Activated T-cell treated with anti-CD3 and anti-CD28 coated beads for 24 hours (primary cell): ENCODE measurements at regions not wholly inside any gene's neighbourhood (a gene's known extent, or its start where the extent isn't known, plus 50 kb on each side); places are given as distances from the start of the nearest gene placed in this dataset.
"Not testable (repeated sequence)": the region's sequence is repeated elsewhere in the genome, so short reads cannot be mapped to it uniquely, and the experiment has no call there.

Experiments used
- DNase-seq: peaks from one replicate; pipeline ENCODE4 v3.0.0-alpha.2; 2020; ENCODE audit warnings: low read depth

GRCh38 chr15:20346082-20346805 lies 195.4 kb downstream of the GOLGA6L6 start:
- no peak for DNase-seq

- no peak for DNase-seq
Measured at GRCh38 chr15:20345401-20345958, 196.1 kb downstream of the GOLGA6L6 start.

DNA sequence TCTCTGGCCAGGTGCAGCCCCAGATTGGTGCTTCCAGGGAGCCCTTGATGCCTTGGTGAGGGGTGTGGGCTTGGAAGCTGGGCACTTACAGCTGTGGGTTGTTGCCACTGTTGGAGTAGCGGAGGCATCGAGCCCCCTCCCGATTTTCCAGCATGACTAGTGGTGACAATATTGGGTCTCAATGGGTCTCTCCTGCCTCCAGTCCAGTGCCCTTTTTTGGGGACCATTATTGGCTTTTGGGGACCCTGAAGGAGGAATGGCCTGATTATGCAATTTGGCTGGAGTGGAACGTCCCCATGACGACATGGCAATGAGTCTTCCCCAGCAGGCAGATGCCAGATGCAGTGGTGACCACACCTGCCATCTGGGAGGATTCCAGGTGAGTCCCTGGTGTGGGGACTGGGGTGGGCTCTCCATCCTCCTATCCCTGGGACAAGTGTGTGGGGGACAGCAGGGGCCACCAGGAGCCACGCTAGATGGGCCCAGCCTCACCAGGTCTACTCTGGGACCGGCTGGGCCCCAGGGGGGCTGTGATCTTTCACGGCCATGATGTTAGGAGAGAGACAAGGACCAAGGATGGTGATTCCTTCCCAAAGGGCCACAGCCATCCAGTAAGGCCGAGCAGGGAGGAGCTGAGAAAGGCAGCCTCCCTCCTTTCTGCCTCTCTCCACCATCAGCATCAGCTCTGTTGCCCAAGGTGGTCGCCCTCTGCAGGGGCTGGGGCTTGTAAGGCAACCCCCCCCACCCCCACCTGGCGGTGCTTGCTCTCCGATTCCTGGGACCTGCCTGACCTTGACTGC lies 196.8 kb downstream of the GOLGA6L6 start:
- DNase-seq = no peak

- not testable (repeated sequence) for DNase-seq
Measured at GRCh38 chr15:20343395-20344211, 198.0 kb downstream of the GOLGA6L6 start.

- DNase-seq = not testable (repeated sequence)
Measured at GRCh38 chr15:20342601-20343394, 198.8 kb downstream of the GOLGA6L6 start.

- no peak for DNase-seq
Measured at GRCh38 chr15:20341901-20342600, 199.5 kb downstream of the GOLGA6L6 start.

GRCh38 chr15:20340931-20341661 lies 200.5 kb downstream of the GOLGA6L6 start:
- no peak for DNase-seq

DNA sequence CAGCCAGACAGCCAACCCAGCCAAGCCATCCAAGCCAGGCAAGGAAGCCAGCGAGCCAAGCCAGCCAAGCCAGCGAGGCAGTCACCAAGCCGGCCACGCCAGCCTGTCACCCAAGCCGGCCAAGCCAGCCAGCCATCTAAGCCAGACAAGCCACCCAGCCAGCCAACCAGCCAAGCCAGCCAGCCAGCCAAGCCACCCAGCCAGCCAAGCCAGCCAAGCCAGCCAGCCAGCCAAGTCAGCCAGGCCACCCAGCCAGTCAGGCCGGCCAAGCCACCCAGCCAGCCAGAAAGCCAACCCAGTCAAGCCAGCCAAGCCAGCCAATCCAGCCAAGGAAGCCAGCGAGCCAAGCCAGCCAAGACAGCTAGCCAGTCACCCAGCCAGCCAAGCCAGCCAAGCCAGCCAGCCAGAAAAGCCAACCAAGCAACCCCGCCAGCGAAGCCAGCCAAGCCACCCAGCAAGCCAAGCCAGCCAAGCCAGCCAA lies 201.2 kb downstream of the GOLGA6L6 start:
- DNase-seq = no peak

DNA sequence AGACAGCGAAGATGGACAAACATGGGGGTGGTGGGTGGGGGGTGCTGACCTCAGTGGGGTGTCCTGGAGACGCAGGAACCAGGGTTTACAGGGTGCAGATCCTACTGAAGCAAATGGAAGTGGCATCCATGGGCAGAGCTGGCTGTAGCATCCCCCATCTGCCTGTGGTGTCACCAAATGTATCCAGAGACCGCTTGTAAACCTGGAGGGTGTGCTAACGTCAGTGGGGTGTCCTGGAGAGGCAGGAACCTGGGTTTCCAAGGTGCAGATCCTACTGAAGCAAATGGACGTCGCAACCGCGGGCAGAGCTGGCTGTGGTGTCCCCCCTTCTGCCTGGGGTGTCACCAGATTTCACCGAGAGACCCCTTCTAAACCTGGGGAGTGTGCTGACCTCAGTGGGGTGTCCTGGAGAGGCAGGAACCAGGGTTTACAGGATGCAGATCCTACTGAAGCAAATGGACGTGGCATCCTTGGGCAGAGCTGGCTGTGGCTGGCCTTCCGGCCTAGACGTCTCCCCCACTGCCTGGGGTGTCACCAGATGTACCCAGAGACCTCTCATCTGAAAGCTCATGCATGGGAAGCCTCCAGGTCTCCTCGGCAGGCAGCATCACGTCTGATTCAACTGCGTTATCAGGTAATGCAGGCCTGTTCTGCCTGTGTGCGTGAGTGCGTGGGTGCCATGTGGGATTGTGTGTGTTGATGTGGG lies 202.4 kb downstream of the GOLGA6L6 start:
- DNase-seq = not testable (repeated sequence)

GRCh38 chr15:20338671-20339070 lies 202.9 kb downstream of the GOLGA6L6 start:
- DNase-seq = not testable (repeated sequence)

GRCh38 chr15:20337238-20337637 lies 204.4 kb downstream of the GOLGA6L6 start:
- not testable (repeated sequence) for DNase-seq

GRCh38 chr15:20334451-20334850 lies 207.1 kb downstream of the GOLGA6L6 start:
- not testable (repeated sequence) for DNase-seq

- DNase-seq = not testable (repeated sequence)
Measured at GRCh38 chr15:20325751-20326150, 215.8 kb downstream of the GOLGA6L6 start.

DNA sequence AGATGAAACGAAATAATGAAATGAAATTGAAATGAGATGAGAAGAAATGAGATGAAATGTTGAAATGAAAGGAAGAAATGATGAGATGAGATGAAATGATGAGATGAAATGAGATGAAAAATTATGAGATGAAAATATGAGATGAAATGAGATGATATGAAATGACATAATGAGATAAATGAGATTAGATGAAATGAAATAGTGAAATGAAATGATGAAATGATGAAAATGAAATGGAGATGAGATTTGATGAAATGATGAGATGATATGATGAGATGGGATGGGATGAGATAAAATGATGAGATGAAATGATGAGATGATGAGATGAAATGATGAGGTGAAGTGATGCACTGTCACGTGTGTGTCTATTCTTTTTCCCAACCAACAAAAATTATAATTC lies 224.5 kb downstream of the GOLGA6L6 start:
- not testable (repeated sequence) for DNase-seq

DNA sequence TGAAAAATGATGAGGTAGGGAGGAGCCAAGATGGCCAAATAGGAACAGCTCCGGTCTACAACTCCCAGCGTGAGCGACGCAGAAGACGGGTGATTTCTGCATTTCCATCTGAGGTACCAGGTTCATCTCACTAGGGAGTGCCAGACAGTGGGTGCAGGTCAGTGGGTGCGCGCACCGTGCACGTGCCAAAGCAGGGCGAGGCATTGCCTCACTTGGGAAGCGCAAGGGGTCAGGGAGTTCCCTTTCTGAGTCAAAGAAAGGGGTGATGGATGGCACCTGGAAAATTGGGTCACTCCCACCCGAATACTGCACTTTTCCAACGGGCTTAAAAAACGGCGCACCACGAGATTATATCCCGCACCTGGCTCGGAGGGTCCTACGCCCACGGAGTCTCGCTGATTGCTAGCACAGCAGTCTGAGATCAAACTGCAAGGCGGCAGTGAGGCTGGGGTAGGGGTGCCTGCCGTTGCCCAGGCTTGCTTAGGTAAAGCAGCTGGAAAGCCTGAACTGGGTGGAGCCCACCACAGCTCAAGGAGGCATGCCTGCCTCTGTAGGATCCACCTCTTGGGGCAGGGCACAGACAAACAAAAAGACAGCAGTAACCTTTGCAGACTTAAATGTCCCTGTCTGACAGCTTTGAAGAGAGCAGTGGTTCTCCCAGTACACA lies 230.5 kb downstream of the GOLGA6L6 start:
- not testable (repeated sequence) for DNase-seq

DNA sequence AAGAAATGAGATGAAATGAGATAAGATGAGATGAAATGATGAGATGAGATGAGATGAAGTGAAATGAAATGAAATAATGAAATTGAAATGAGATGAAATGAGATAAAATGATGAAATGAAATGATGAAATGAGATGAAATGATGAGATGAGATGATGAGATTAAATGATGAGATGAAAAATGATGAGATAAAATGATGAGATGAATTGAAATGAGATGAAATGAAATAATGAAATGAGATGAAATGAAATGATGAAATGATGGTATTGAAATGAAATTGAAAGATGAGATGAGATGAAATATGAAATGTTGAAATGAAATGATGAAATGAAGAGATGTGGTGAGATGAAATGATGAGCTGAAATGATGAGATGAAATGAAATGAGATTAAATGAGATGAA lies 231.0 kb downstream of the GOLGA6L6 start:
- DNase-seq = no peak

GRCh38 chr15:20309966-20310365 lies 231.6 kb downstream of the GOLGA6L6 start:
- not testable (repeated sequence) for DNase-seq

DNA sequence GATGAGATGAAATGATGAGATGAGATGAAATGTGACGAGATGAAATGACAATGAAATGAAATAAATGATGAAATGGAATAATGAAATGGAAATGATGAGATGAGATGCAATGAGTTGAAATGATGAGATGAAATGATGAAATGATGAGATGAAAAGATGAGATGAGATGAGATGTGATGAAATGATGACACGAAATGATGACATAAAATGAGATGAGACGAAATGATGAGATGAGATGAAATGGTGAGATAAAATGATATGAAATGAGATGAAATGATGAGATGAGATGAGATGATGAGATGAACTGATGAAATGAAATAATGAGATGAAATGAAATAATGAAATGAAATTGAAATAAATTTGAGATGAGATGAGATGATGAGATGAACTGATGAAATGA lies 232.2 kb downstream of the GOLGA6L6 start:
- DNase-seq = not testable (repeated sequence)
